Mesendoderm (in vitro differentiated cells): ENCODE measurements at regions not wholly inside any gene's neighbourhood (a gene's known extent, or its start where the extent isn't known, plus 50 kb on each side); places are given as distances from the start of the nearest gene placed in this dataset.
A peak's percentile ranks its signal among the peaks of the same experiment; 100 is the strongest.

Source experiments
- DNase-seq: peaks from one replicate; pipeline ENCODE4 v3.0.0; 2013
- H2AK5ac ChIP-seq: 2 replicates; pipeline ENCODE4 v1.6.1; 2013; ENCODE audit warnings: low read length, inconsistent platforms
- H2BK120ac ChIP-seq: 2 replicates; pipeline ENCODE4 v1.6.1; 2013; ENCODE audit warnings: low read depth, mild to moderate bottlenecking, low read length, moderate library complexity, mixed read lengths
- H2BK15ac ChIP-seq: replicated peaks from 2 replicates; pipeline ENCODE4 v1.6.1; 2013; ENCODE audit warnings: low read depth, mild to moderate bottlenecking, moderate library complexity
- H2BK5ac ChIP-seq: 2 replicates; pipeline ENCODE4 v1.6.1; 2013; ENCODE audit warnings: low read length, inconsistent platforms
- H3K18ac ChIP-seq: 2 replicates; pipeline ENCODE4 v1.6.1; 2013; ENCODE audit warnings: mild to moderate bottlenecking, low read length, mixed read lengths
- H3K23ac ChIP-seq: one replicate; pipeline ENCODE4 v1.6.1; 2013; ENCODE audit warnings: low read length
- H3K27ac ChIP-seq: 2 replicates; pipeline ENCODE4 v1.5.1; 2013; ENCODE audit warnings: low read depth, mild to moderate bottlenecking, inconsistent platforms, low read length, moderate library complexity
- H3K27me3 ChIP-seq: 2 replicates; pipeline ENCODE4 v1.6.1; 2013; ENCODE audit warnings: low read length, control low read depth, mild to moderate bottlenecking, inconsistent platforms; ENCODE audit not compliant: insufficient read depth, poor library complexity
- H3K36me3 ChIP-seq: 2 replicates; pipeline ENCODE4 v1.6.1; 2013; ENCODE audit warnings: low read length, inconsistent platforms; ENCODE audit not compliant: control insufficient read depth, insufficient read depth
- H3K4ac ChIP-seq: one replicate; pipeline ENCODE4 v1.6.1; 2013; ENCODE audit warnings: low read depth, mild to moderate bottlenecking, low read length, moderate library complexity
- H3K4me1 ChIP-seq: 2 replicates; pipeline ENCODE4 v1.6.1; 2013; ENCODE audit warnings: low read depth, low read length, inconsistent platforms; ENCODE audit not compliant: control insufficient read depth
- H3K4me2 ChIP-seq: 2 replicates; pipeline ENCODE4 v1.6.1; 2013; ENCODE audit warnings: low read length
- H3K4me3 ChIP-seq: 2 replicates; pipeline ENCODE4 v1.5.1; 2013; ENCODE audit warnings: mild to moderate bottlenecking, low read length
- H3K56ac ChIP-seq: one replicate; pipeline ENCODE4 v1.6.1; 2013; ENCODE audit warnings: low read length
- H3K79me1 ChIP-seq: 2 replicates; pipeline ENCODE4 v1.6.1; 2013; ENCODE audit warnings: low read length, inconsistent platforms
- H3K79me2 ChIP-seq: 2 replicates; pipeline ENCODE4 v1.6.1; 2013; ENCODE audit warnings: mild to moderate bottlenecking, low read length; ENCODE audit not compliant: control insufficient read depth, insufficient read depth
- H3K9ac ChIP-seq: 2 replicates; pipeline ENCODE4 v1.6.1; 2013; ENCODE audit warnings: low read length, inconsistent platforms
- H4K5ac ChIP-seq: one replicate; pipeline ENCODE4 v1.6.1; 2013; ENCODE audit warnings: low read length
- H4K8ac ChIP-seq: one replicate; pipeline ENCODE4 v1.6.1; 2013; ENCODE audit warnings: low read depth, mild to moderate bottlenecking, control low read depth, low read length, moderate library complexity
- WGBS: extraction: QIAGEN DNeasy Blood & Tissue Kit; methylation state at CpG from one replicate; pipeline ENCODE4 v1.1.7; 2013; ENCODE audit warnings: low lambda C conversion rate, missing lambda C conversion rate; ENCODE audit not compliant: insufficient coverage; ENCODE audit errors: extremely low coverage; 5-methylcytosine and 5-hydroxymethylcytosine counted together

DNA sequence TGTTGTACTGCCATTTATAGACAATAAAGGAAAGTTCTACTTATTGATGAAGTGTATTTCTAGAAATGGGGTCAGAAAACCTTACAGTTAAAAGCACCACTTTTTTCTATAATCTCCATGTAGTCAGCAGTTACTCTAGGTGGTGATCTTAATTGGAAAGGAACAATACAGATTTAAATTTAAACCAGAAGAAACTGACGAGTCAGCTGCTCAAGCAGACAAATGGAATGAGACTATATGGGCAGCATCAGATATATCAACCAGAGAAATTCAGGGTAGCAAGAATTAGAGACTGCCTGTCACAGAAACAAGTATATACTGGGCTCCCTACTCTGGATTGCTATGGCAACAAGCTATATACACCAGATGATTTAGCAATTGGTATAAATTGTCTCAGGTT, 99.6 kb upstream of the SCG2 start:
- DNase-seq = no peak
- Histone ChIP-seq H3K79me2 (no peaks in the 10 kb centered on the region), H3K79me1 (peaks cover 2% of the 10 kb centered on the region), H4K5ac (no peak overlapping the region), H4K8ac (no peak overlapping the region), H3K4me3 (no peak overlapping the region), H3K9ac (no peak overlapping the region), H3K56ac (no peak overlapping the region), H2BK15ac (no peak overlapping the region), H3K4ac (no peak overlapping the region), H3K27ac (no peak overlapping the region), H3K23ac (no peak overlapping the region), H2AK5ac (no peak overlapping the region), H3K27me3 (no peaks in the 10 kb centered on the region), H3K4me1 (no peaks in the 10 kb centered on the region), H3K4me2 (no peak overlapping the region), H2BK5ac (no peak overlapping the region), H2BK120ac (no peak overlapping the region), H3K18ac (no peak overlapping the region), H3K36me3 (peaks cover 1% of the 10 kb centered on the region)
- no CpG with 5 or more reads among the region's 1 CpG for WGBS

DNA sequence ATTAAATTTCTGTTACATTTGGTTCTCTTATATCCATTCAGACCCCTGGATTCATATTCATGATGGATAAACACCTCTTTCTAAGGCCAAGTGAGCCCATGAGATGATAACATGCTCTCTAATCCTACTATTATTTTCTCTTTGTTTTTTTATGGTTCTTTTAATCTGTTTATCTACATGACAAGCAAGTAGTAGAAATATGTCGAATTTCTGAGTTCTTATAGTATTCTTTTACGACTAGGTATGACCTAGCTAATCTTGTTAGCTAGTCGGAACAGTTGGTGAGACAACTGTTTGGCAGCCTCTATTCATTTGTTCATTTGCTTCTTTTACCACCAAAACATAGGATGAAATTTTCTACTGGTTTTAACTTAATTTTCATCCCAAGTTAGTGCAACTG, 98.1 kb upstream of the SCG2 start:
- H4K5ac ChIP-seq = no peak overlapping the region
- H3K27me3 ChIP-seq = no peaks in the 10 kb centered on the region
- H3K27ac ChIP-seq = no peak overlapping the region
- H3K36me3 ChIP-seq = no peaks in the 10 kb centered on the region
- no peaks in the 10 kb centered on the region for H3K4me1 ChIP-seq
- WGBS = no CpG with 5 or more reads among the region's 3 CpGs
- no peak for DNase-seq
- H2BK15ac ChIP-seq = no peak overlapping the region
- H3K18ac ChIP-seq = no peak overlapping the region
- no peaks in the 10 kb centered on the region for H3K79me2 ChIP-seq
- no peak overlapping the region for H3K23ac ChIP-seq
- no peak overlapping the region for H3K56ac ChIP-seq
- no peak overlapping the region for H3K4ac ChIP-seq
- H2AK5ac ChIP-seq = no peak overlapping the region
- no peak overlapping the region for H2BK120ac ChIP-seq
- H3K79me1 ChIP-seq = peaks cover 2% of the 10 kb centered on the region
- H4K8ac ChIP-seq = no peak overlapping the region
- H3K9ac ChIP-seq = no peak overlapping the region
- H2BK5ac ChIP-seq = no peak overlapping the region
- no peak overlapping the region for H3K4me3 ChIP-seq
- H3K4me2 ChIP-seq = no peak overlapping the region

DNA sequence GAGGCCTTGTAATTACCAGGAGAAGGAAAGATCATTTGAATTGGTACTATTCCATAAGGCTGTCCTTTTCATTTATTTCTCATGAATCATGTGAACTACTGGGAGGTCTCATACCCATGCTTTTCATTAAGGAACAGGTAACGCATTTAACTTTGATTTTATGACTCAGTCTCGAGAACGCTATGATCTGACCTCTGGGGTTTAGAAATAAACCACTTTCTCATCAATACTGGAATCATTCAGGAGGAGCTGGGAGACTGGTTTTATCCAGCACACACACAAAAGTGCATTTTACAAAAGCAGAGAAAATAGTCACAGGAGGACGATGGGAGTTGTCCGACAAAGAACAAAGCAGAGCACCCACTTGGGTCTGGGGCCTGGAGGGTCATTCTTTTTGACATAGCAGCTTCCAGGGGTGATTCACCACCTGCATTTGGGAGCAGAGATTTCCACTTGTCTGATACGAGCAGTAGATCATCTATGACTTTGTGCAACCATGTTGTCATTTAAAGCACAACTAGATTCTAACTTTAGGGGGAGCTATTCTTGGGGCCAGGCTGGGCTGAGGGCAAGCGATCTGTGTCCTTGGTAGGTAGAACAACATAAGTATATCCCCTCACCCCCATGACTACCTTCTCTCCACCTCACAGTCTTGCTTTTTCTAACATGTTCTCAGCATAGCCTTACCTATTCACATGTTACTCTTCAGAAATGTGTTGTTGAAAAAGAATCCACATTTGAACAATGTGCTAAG, 95.9 kb upstream of the SCG2 start:
- no peak overlapping the region for H2BK15ac ChIP-seq
- peak overlapping the region; percentile 15 for H4K8ac ChIP-seq
- no peak overlapping the region for H3K4me3 ChIP-seq
- no peaks in the 10 kb centered on the region for H3K27me3 ChIP-seq
- no peak overlapping the region for H3K18ac ChIP-seq
- no peaks in the 10 kb centered on the region for H3K79me2 ChIP-seq
- no peak overlapping the region for H2AK5ac ChIP-seq
- H3K23ac ChIP-seq = no peak overlapping the region
- H3K36me3 ChIP-seq = no peaks in the 10 kb centered on the region
- no peak overlapping the region for H4K5ac ChIP-seq
- H2BK120ac ChIP-seq = no peak overlapping the region
- no CpG with 5 or more reads among the region's 7 CpGs for WGBS
- no peak overlapping the region for H2BK5ac ChIP-seq
- no peak overlapping the region for H3K56ac ChIP-seq
- no peak overlapping the region for H3K27ac ChIP-seq
- DNase-seq = peak; percentile 17
- H3K4me2 ChIP-seq = no peak overlapping the region
- no peak overlapping the region for H3K9ac ChIP-seq
- no peaks in the 10 kb centered on the region for H3K4me1 ChIP-seq
- no peak overlapping the region for H3K4ac ChIP-seq
- H3K79me1 ChIP-seq = no peaks in the 10 kb centered on the region

DNA sequence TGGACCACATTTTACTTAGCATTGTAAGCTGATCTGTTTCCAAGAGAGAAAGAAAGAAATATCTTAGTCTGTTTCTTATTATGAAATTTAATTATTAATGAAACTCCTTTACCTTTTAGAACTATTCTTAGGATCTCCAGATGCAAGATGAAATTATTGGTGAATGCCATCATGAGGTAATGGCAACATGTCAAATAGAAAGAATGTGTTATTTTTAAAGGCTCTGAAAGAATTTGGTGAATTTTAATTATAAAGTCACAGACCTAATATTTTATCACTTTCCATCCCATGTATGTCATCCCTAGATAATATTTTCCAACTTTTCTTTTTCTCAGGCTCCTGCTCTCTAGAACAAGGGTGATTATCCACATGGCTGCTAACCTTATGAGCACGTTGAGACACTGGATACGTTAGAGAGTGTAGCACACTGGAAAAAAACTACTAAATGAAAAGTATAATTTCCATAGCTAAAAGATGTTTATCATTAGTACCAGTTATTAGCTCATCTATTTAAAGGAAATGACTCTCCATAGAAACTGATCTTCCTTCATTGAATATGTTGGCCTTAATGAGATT, 95.2 kb upstream of the SCG2 start:
- no peak for DNase-seq
- Histone ChIP-seq H3K4me1 (no peaks in the 10 kb centered on the region), H3K18ac (no peak overlapping the region), H3K79me2 (no peaks in the 10 kb centered on the region), H2BK120ac (no peak overlapping the region), H2BK5ac (no peak overlapping the region), H3K4me2 (no peak overlapping the region), H3K4ac (no peak overlapping the region), H3K79me1 (no peaks in the 10 kb centered on the region), H3K23ac (no peak overlapping the region), H3K9ac (no peak overlapping the region), H3K56ac (no peak overlapping the region), H2AK5ac (no peak overlapping the region), H3K27ac (no peak overlapping the region), H4K8ac (no peak overlapping the region), H3K36me3 (no peaks in the 10 kb centered on the region), H2BK15ac (no peak overlapping the region), H3K4me3 (no peak overlapping the region), H4K5ac (no peak overlapping the region), H3K27me3 (no peaks in the 10 kb centered on the region)
- WGBS = no CpG with 5 or more reads among the region's 2 CpGs

GRCh38 chr2:223696719-223697118, 94.6 kb upstream of the SCG2 start:
- DNase-seq = no peak
- Histone ChIP-seq H3K79me2 (no peaks in the 10 kb centered on the region), H2AK5ac (no peak overlapping the region), H3K23ac (no peak overlapping the region), H3K56ac (no peak overlapping the region), H3K4me1 (no peaks in the 10 kb centered on the region), H3K27me3 (no peaks in the 10 kb centered on the region), H3K36me3 (no peaks in the 10 kb centered on the region), H3K9ac (no peak overlapping the region), H4K8ac (no peak overlapping the region), H3K18ac (no peak overlapping the region), H3K4me2 (no peak overlapping the region), H4K5ac (no peak overlapping the region), H2BK5ac (no peak overlapping the region), H2BK120ac (no peak overlapping the region), H2BK15ac (no peak overlapping the region), H3K4ac (no peak overlapping the region), H3K79me1 (no peaks in the 10 kb centered on the region), H3K4me3 (no peak overlapping the region), H3K27ac (no peak overlapping the region)
- WGBS = no CpG with 5 or more reads among the region's 1 CpG
